Keratinocyte (primary cell): ENCODE measurements at regions not wholly inside any gene's neighbourhood (a gene's known extent, or its start where the extent isn't known, plus 50 kb on each side); places are given as distances from the start of the nearest gene placed in this dataset.

Source experiments
- EZH2 ChIP-seq: IDR thresholded peaks from one replicate; pipeline ENCODE4 v1.6.1; 2012; ENCODE audit warnings: inconsistent platforms, mild to moderate bottlenecking, low read length, moderate library complexity
- TF ChIP-seq, protein P1 (sequence below), 3 experiments: IDR thresholded peaks in 1 of 3; conservative IDR thresholded peaks in 1 of 3; optimal IDR thresholded peaks in 1 of 3; 2 replicates in 2 of 3; 3 replicates in 1 of 3; pipeline versions ENCODE3 to v1.5.1; 2011; ENCODE audit warnings: low read length in 3 of 3, mild to moderate bottlenecking in 3 of 3, moderate library complexity in 2 of 3, control low read depth in 1 of 3, inconsistent platforms in 1 of 3; ENCODE audit not compliant: insufficient read depth in 2 of 3; ENCODE audit errors: extremely low read depth in 1 of 3

DNA sequence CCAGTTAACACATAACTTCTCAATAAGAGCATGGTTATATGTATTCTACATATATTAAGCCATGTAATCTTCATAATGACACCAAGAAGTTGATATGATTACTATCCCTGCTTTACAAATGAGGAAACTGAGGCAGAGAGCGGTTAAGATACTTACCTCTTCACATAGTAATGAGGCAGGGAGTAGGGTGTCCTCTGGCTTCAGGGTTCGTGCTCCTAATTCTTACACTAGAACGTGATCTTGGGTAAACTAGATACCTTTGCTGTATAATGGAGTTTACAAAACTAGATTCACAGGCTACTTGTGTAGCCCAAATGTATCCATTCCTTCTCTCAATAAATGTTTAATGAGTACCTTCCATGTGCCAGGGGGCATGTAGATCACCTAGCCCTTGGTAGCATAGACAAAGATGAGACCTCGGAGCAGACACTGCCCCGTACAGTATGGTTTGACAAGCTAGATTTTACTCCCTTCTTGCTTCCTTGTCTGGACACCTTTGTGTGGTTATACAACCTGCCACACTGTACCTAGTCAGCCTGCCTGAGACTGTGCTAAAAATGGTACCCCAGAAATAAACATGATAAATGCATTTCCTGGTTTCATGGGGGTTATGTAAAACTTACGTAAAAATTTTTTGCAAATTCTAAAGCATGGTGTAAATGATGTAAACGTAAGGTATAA is 991.8 kb downstream of the VRK1 start:
- TF ChIP-seq, protein P1, sequence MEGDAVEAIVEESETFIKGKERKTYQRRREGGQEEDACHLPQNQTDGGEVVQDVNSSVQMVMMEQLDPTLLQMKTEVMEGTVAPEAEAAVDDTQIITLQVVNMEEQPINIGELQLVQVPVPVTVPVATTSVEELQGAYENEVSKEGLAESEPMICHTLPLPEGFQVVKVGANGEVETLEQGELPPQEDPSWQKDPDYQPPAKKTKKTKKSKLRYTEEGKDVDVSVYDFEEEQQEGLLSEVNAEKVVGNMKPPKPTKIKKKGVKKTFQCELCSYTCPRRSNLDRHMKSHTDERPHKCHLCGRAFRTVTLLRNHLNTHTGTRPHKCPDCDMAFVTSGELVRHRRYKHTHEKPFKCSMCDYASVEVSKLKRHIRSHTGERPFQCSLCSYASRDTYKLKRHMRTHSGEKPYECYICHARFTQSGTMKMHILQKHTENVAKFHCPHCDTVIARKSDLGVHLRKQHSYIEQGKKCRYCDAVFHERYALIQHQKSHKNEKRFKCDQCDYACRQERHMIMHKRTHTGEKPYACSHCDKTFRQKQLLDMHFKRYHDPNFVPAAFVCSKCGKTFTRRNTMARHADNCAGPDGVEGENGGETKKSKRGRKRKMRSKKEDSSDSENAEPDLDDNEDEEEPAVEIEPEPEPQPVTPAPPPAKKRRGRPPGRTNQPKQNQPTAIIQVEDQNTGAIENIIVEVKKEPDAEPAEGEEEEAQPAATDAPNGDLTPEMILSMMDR (optimal IDR thresholded peaks at IDR 0.05 in 1 of 3, IDR thresholded peaks at IDR 0.05 in 1 of 3, conservative IDR thresholded peaks at IDR 0.05 in 1 of 3; ENCODE audit: extremely low read depth in 1 of 3, insufficient read depth in 2 of 3, low read length in 3 of 3): no peak
- TF ChIP-seq EZH2: no peak
